Spleen (tissue), 11 donors: ENCODE measurements at regions not wholly inside any gene's neighbourhood (a gene's known extent, or its start where the extent isn't known, plus 50 kb on each side); places are given as distances from the start of the nearest gene placed in this dataset.

Experiments
- DNase-seq: peaks from one replicate; pipeline ENCODE4 v3.0.0-alpha.2; 2020
- H3K27ac ChIP-seq, 8 donors: fragments of 200-600 bp; sonication (generic) in 7 of 8; 1 replicate in 4 of 8; 2 replicates in 4 of 8; pipeline versions ENCODE4 v1.5.0 to v1.8.0; 2016 to 2021; ENCODE audit warnings: inconsistent platforms in 4 of 8, mild to moderate bottlenecking in 4 of 8, moderate library complexity in 1 of 8
- H3K27me3 ChIP-seq, 7 donors: fragments of 200-600 bp; sonication (generic) in 6 of 7; replicated peaks in 1 of 7; 1 replicate in 4 of 7; 2 replicates in 3 of 7; pipeline versions ENCODE4 v1.5.0 to v1.8.0; 2016 to 2021; ENCODE audit warnings: inconsistent platforms in 3 of 7, mild to moderate bottlenecking in 1 of 7
- H3K36me3 ChIP-seq, 6 donors: fragments of 200-600 bp; sonication (generic) in 5 of 6; 1 replicate in 4 of 6; 2 replicates in 2 of 6; pipeline versions ENCODE4 v1.5.0 to v1.8.0; 2016 to 2021; ENCODE audit warnings: inconsistent platforms in 2 of 6
- H3K4me1 ChIP-seq, 6 donors: fragments of 200-600 bp; sonication (generic) in 5 of 6; 1 replicate in 3 of 6; 2 replicates in 3 of 6; pipeline versions ENCODE4 v1.5.0 to v1.8.0; 2016 to 2021; ENCODE audit warnings: inconsistent platforms in 3 of 6
- H3K4me3 ChIP-seq, 8 donors: fragments of 200-600 bp; sonication (generic) in 7 of 8; 1 replicate in 4 of 8; 2 replicates in 4 of 8; pipeline versions ENCODE4 v1.5.0 to v1.8.0; 2016 to 2021; ENCODE audit warnings: inconsistent platforms in 4 of 8, mild to moderate bottlenecking in 4 of 8, moderate library complexity in 2 of 8
- H3K9me3 ChIP-seq, 8 donors: fragments of 200-600 bp; sonication (generic) in 7 of 8; 1 replicate in 4 of 8; 2 replicates in 4 of 8; pipeline versions ENCODE4 v1.5.0 to v1.8.0; 2016 to 2021; ENCODE audit warnings: inconsistent platforms in 4 of 8
- CTCF ChIP-seq, 11 experiments: fragments of 200-600 bp in 7 of 11; fragments of 450-650 bp in 4 of 11; sonication (generic) in 4 of 11; IDR thresholded peaks in 8 of 11; conservative IDR thresholded peaks in 3 of 11; 1 replicate in 7 of 11; 2 replicates in 4 of 11; pipeline versions ENCODE4 v1.4.0 to v1.8.0; 2016 to 2021; ENCODE audit warnings: antibody characterized with exemption in 11 of 11, inconsistent platforms in 4 of 11, mild to moderate bottlenecking in 1 of 11
- POLR2A ChIP-seq, 3 donors: fragments of 450-650 bp; IDR thresholded peaks; one replicate each; pipeline ENCODE4 v1.5.1; 2017; ENCODE audit warnings: antibody characterized with exemption in 3 of 3, mild to moderate bottlenecking in 1 of 3
- POLR2AphosphoS5 ChIP-seq, 3 donors: sonication (generic); formaldehyde crosslinking; IDR thresholded peaks; one replicate each; pipeline ENCODE4 v1.5.1; 2017; ENCODE audit warnings: antibody characterized with exemption in 3 of 3
- WGBS, 5 donors: extraction: QIAGEN DNeasy Blood & Tissue Kit in 3 of 5; methylation state at CpG; one replicate each; pipeline versions ENCODE4 v1.1.5 to v1.1.7; 2013 to 2018; 5-methylcytosine and 5-hydroxymethylcytosine counted together
- intact Hi-C: fragments of 100-400 bp; cut with DNase I; formaldehyde crosslinking; loops from one replicate; pipeline ENCODE4 v1.15.0; 2023; ENCODE audit warnings: low total_unique reads
- donor health status: healthy with polysubstance abuse.
- donor health status: DM: no; HTN: no; CAD: no; lungs with moderate emphysema.
- donor health status: DM: no; HTN: no; CAD: no.
- donor health status: Bipolar disorder and iron deficiency.
- donor health status: healthy.
- donor health status: DM: no; HTN: no; CAD: no.
- donor health status: DM: yes; HTN: yes; CAD: no.

GRCh38 chr13:71039440-71039839, 827.6 kb downstream of the DACH1 start:
- Histone ChIP-seq H3K27ac (no peak overlapping the region), H3K27me3 (no peaks in the 10 kb centered on the region), H3K4me1 (no peaks in the 10 kb centered on the region), H3K9me3 (peaks cover 0 to 2% (median 0%) of the 10 kb centered on the region in 8 donors), H3K36me3 (no peaks in the 10 kb centered on the region), H3K4me3 (no peak overlapping the region)
- DNase-seq = no peak
- intact Hi-C loops = no loop called here
- no peak for TF ChIP-seq POLR2AphosphoS5 (IDR thresholded peaks at IDR 0.05)
- TF ChIP-seq POLR2A (IDR thresholded peaks at IDR 0.05) = no peak
- TF ChIP-seq CTCF (IDR thresholded peaks at IDR 0.05 in 8 of 11, conservative IDR thresholded peaks at IDR 0.05 in 3 of 11) = no peak

- Histone ChIP-seq H3K27me3 (no peaks in the 10 kb centered on the region), H3K9me3 (peaks cover 0 to 42% (median 3%) of the 10 kb centered on the region in 8 donors), H3K4me3 (no peak overlapping the region), H3K4me1 (no peaks in the 10 kb centered on the region), H3K27ac (no peak overlapping the region), H3K36me3 (no peaks in the 10 kb centered on the region)
- WGBS, 5 donors = 81 to 100% (median 90%) methylated on average over 2 to 4 of the region's 4 CpGs
- DNase-seq = no peak
- intact Hi-C loops = no loop called here
- no peak for TF ChIP-seq CTCF (IDR thresholded peaks at IDR 0.05 in 8 of 11, conservative IDR thresholded peaks at IDR 0.05 in 3 of 11)
- no peak for TF ChIP-seq POLR2A (IDR thresholded peaks at IDR 0.05)
- no peak for TF ChIP-seq POLR2AphosphoS5 (IDR thresholded peaks at IDR 0.05)
These were observed 833.0 kb downstream of the DACH1 start for GRCh38 chr13:71034018-71034417.

GRCh38 chr13:71033026-71033425, 834.0 kb downstream of the DACH1 start:
- H3K27me3 ChIP-seq = no peaks in the 10 kb centered on the region
- no peaks in the 10 kb centered on the region for H3K36me3 ChIP-seq
- H3K27ac ChIP-seq = no peak overlapping the region
- intact Hi-C loops = no loop called here
- H3K4me3 ChIP-seq = no peak overlapping the region
- H3K9me3 ChIP-seq = peaks cover 0 to 52% (median 13%) of the 10 kb centered on the region in 8 donors
- no peak for DNase-seq
- TF ChIP-seq CTCF (IDR thresholded peaks at IDR 0.05 in 8 of 11, conservative IDR thresholded peaks at IDR 0.05 in 3 of 11) (no peak), POLR2AphosphoS5 (IDR thresholded peaks at IDR 0.05) (no peak), POLR2A (IDR thresholded peaks at IDR 0.05) (no peak)
- no peaks in the 10 kb centered on the region for H3K4me1 ChIP-seq

- intact Hi-C loops = no loop called here
- no peak overlapping the region for H3K4me3 ChIP-seq
- H3K27ac ChIP-seq = no peak overlapping the region
- no peak for TF ChIP-seq POLR2AphosphoS5 (IDR thresholded peaks at IDR 0.05)
- TF ChIP-seq CTCF (IDR thresholded peaks at IDR 0.05 in 8 of 11, conservative IDR thresholded peaks at IDR 0.05 in 3 of 11) = no peak
- TF ChIP-seq POLR2A (IDR thresholded peaks at IDR 0.05) = no peak
- DNase-seq = no peak
- H3K36me3 ChIP-seq = no peaks in the 10 kb centered on the region
- H3K27me3 ChIP-seq = no peaks in the 10 kb centered on the region
- peaks cover 0 to 74% (median 23%) of the 10 kb centered on the region in 8 donors for H3K9me3 ChIP-seq
- H3K4me1 ChIP-seq = no peaks in the 10 kb centered on the region
- WGBS, 5 donors = 59 to 66% (median 63%) methylated on average over 6 of the region's 6 CpGs
These were observed 836.2 kb downstream of the DACH1 start for GRCh38 chr13:71030784-71031183.
